Rectal smooth muscle tissue (tissue), 1 donor: ENCODE measurements at regions not wholly inside any gene's neighbourhood (a gene's known extent, or its start where the extent isn't known, plus 50 kb on each side); places are given as distances from the start of the nearest gene placed in this dataset.
"Not testable (repeated sequence)": the region's sequence is repeated elsewhere in the genome, so short reads cannot be mapped to it uniquely, and the experiment has no call there.

Experiments
- H3K27ac ChIP-seq: one replicate; pipeline ENCODE4 v1.7.0; 2013; ENCODE audit warnings: low read depth, low read length, inconsistent platforms
- H3K27me3 ChIP-seq: one replicate; pipeline ENCODE4 v1.7.0; 2013; ENCODE audit warnings: low read length; ENCODE audit not compliant: control insufficient read depth, insufficient read depth
- H3K36me3 ChIP-seq: one replicate; pipeline ENCODE4 v1.7.0; 2013; ENCODE audit warnings: low read length; ENCODE audit not compliant: control insufficient read depth, insufficient read depth
- H3K4me1 ChIP-seq: one replicate; pipeline ENCODE4 v1.7.0; 2013; ENCODE audit warnings: low read length; ENCODE audit not compliant: control insufficient read depth, insufficient read depth
- H3K4me3 ChIP-seq: one replicate; pipeline ENCODE4 v1.7.0; 2013; ENCODE audit warnings: low read length
- H3K9ac ChIP-seq: one replicate; pipeline ENCODE4 v1.7.0; 2013; ENCODE audit warnings: low read length

DNA sequence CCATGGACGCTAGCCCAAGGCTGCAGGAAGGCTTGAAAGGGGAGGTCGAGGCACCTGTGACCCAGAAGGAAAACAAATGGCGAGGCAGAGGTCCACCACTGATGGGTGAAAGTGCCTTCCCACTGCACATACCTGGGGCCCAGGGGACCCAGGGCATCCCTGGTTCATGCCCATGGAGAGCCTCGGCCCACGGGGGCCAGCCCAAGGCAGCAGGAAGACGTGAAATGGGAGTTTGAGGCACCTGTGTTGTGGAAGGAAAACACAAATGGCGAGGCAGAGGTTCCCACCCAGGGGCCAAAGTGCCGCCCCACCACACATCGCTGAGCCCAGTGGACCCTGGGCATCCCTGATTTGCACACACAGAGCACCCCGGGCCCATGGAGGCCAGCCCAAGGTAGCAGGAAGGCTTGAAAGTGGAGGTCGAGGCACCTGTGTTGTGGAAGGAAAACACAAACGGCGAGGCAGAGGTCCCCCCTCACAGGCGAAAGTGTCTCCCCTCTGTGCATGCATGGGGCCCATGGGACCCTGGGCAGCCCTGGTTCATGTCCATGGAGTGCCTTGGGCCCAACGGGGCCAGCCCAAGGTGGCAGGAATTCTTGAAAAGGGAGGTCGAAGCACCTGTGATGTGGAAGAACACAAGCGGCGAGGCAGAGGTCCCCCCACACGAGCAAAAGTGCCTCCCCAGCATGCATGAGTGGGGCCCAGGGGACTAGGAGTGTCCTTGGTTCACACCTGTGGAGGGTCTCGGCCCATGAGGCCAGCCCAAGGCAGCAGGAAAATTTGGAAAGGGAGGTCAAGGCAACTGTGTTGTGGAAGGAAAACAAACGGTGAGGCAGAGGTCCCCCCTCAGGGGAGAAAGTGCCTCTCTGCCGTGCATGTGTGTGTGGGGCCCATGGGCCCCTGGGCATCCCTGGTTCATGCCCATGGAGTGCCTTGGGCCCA lies 383.3 kb downstream of the ALG10 start:
- H3K27me3 ChIP-seq, result no peaks in the 10 kb centered on the region
- H3K4me1 ChIP-seq, result no peaks in the 10 kb centered on the region
- H3K36me3 ChIP-seq, result no peaks in the 10 kb centered on the region
- no peak overlapping the region for H3K27ac ChIP-seq
- no peak overlapping the region for H3K4me3 ChIP-seq
- no peak overlapping the region for H3K9ac ChIP-seq

DNA sequence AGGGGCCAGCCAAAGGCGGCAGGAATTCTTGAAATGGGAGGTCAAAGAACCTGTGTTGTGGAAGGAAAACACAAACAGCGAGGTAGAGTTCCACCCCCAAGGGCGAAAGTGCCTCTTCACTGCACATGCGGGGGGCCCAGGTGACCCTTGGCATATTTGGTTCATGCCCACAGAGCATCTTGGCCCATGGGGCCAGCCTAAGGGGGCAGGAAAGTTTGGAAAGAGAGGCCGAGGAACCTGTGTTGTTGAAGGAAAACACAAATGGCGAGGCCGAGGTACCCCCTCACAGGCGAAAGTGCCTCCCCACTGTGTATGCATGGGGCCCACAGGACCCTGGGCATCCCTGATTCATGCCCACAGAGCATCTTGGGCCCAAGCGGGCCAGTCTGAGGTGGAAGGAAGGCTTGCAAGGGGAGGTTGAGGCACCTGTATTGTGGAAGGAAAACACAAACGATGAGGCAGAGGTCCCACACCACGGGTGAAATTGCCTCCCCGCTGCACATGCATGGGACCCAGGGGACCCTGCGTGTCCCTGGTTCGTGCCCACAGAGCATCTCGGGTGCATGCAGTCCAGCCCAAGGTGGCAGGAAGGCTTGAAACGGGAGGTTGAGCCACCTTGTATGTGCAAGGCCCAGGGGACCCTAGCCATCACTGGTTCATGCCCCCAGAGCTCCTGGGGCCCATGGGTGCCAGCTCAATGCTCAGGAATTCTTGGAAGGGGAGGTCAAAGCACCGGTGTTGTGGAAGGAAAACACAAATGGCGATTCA lies 384.1 kb downstream of the ALG10 start:
- H3K36me3 ChIP-seq, result no peaks in the 10 kb centered on the region
- no peaks in the 10 kb centered on the region for H3K27me3 ChIP-seq
- no peak overlapping the region for H3K27ac ChIP-seq
- no peak overlapping the region for H3K9ac ChIP-seq
- no peak overlapping the region for H3K4me3 ChIP-seq
- H3K4me1 ChIP-seq, result no peaks in the 10 kb centered on the region

DNA sequence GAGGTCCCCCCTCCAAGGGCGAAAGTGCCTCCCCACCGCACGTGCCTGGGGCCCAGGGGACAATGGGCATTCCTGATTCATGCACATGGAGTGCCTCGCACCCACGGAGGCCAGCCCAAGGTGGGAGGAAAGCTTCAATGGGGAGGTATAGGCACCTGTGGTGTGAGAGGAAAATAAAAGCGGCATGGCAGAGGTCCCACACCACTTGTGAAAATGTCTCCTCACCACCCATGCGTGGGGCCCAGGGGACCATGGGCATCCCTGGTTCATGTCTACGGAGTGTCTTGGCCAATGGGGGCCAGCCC lies 384.7 kb downstream of the ALG10 start:
- no peaks in the 10 kb centered on the region for H3K4me1 ChIP-seq

DNA sequence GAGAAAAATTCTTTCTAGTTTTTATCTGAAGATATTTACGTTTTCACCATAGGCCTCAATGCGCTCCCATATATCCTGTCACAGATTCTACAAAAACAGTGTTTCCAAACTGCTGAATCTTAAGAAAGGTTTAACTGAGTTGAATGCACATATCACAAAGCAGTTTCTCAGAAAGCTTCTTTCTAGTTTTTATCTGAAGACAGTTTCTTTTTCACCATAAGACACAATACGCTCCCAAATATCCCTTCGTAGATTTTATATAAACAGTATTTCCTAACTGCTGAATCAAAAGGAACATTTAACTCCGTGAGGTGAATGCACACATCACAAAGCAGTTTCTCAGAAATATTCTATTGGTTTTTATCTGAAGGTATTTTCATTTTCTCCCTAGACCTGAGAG lies 385.5 kb downstream of the ALG10 start:
- no peaks in the 10 kb centered on the region for H3K27me3 ChIP-seq

More for the DNA sequence above, 384.7 kb downstream of the ALG10 start:
- Histone ChIP-seq H3K36me3 (no peaks in the 10 kb centered on the region), H3K4me3 (no peak overlapping the region), H3K27me3 (no peaks in the 10 kb centered on the region), H3K9ac (no peak overlapping the region), H3K27ac (no peak overlapping the region)

DNA sequence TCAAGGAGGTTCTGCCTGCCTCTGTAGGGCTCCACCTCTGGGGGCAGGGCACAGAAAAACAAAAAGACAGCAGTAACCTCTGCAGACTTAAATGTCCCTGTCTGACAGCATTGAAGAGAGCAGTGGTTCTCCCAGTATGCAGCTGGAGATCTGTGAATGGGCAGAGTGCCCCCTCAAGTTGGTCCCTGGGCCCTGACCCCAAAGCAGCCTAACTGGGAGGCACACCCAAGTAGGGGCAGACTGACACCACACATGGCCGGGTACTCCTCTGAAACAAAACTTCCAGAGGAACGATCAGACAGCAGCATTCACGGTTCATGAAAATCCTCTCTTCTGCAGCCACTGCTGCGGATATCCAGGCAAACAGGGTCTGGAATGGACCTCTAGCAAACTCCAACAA lies 409.2 kb downstream of the ALG10 start:
- not testable (repeated sequence) for H3K9ac ChIP-seq, H3K36me3 ChIP-seq, H3K4me1 ChIP-seq, H3K27me3 ChIP-seq, H3K27ac ChIP-seq, H3K4me3 ChIP-seq

More for the DNA sequence above, 385.5 kb downstream of the ALG10 start:
- Histone ChIP-seq H3K36me3 (no peaks in the 10 kb centered on the region), H3K4me1 (no peaks in the 10 kb centered on the region), H3K4me3 (no peak overlapping the region), H3K9ac (no peak overlapping the region), H3K27ac (no peak overlapping the region)
